Heart left ventricle (tissue), 16 donors: ENCODE measurements at regions not wholly inside any gene's neighbourhood (a gene's known extent, or its start where the extent isn't known, plus 50 kb on each side); places are given as distances from the start of the nearest gene placed in this dataset.

Experiments used
- ATAC-seq, 4 donors: fragments of 200-7000 bp; cut with Tn5 transposase; one replicate each; pipeline ENCODE4 v1.9.1; 2020 to 2022; ENCODE audit warnings: moderate library complexity in 4 of 4, mild to moderate bottlenecking in 3 of 4, moderate number of reproducible peaks in 1 of 4
- DNase-seq, 5 donors: peaks; one replicate each; pipeline ENCODE4 v3.0.0-alpha.2; 2020
- H3K27ac ChIP-seq, 12 donors: fragments of 200-600 bp; sonication (generic) in 4 of 12; one replicate each; pipeline versions ENCODE4 v1.5.0 to v1.8.0; 2016 to 2022; ENCODE audit warnings: mild to moderate bottlenecking in 2 of 12
- H3K27me3 ChIP-seq, 9 donors: fragments of 200-600 bp; sonication (generic) in 2 of 9; one replicate each; pipeline versions ENCODE4 v1.5.1 to v1.8.0; 2016 to 2022; ENCODE audit warnings: mild to moderate bottlenecking in 3 of 9
- H3K36me3 ChIP-seq, 9 donors: fragments of 200-600 bp; sonication (generic) in 2 of 9; one replicate each; pipeline versions ENCODE4 v1.5.0 to v1.8.0; 2018 to 2022; ENCODE audit warnings: mild to moderate bottlenecking in 2 of 9
- H3K4me1 ChIP-seq, 12 donors: fragments of 200-600 bp; sonication (generic) in 4 of 12; one replicate each; pipeline versions ENCODE4 v1.5.0 to v1.8.0; 2016 to 2022; ENCODE audit warnings: mild to moderate bottlenecking in 3 of 12
- H3K4me3 ChIP-seq, 12 donors: fragments of 200-600 bp; sonication (generic) in 4 of 12; one replicate each; pipeline versions ENCODE4 v1.5.0 to v1.8.0; 2017 to 2022; ENCODE audit warnings: mild to moderate bottlenecking in 9 of 12, moderate library complexity in 4 of 12
- H3K9me3 ChIP-seq, 12 donors: fragments of 200-600 bp; sonication (generic) in 4 of 12; one replicate each; pipeline versions ENCODE4 v1.5.0 to v1.8.0; 2016 to 2022; ENCODE audit warnings: mild to moderate bottlenecking in 1 of 12
- CTCF ChIP-seq, 12 donors: fragments of 200-600 bp; sonication (generic) in 4 of 12; IDR thresholded peaks; one replicate each; pipeline versions ENCODE4 v1.5.0 to v1.8.0; 2018 to 2022; ENCODE audit warnings: antibody characterized with exemption in 12 of 12, mild to moderate bottlenecking in 5 of 12
- POLR2A ChIP-seq, 2 donors: fragments of 450-650 bp; IDR thresholded peaks; one replicate each; pipeline ENCODE4 v1.6.1; 2017; ENCODE audit warnings: antibody characterized with exemption in 2 of 2, mild to moderate bottlenecking in 2 of 2, moderate library complexity in 2 of 2
- WGBS, 4 donors: extraction: QIAGEN DNeasy Blood & Tissue Kit in 2 of 4; methylation state at CpG; one replicate each; pipeline versions ENCODE4 v1.1.5 to v1.1.7; 2013 to 2018; 5-methylcytosine and 5-hydroxymethylcytosine counted together
- intact Hi-C, 10 donors: fragments of 100-400 bp; cut with DNase I; formaldehyde crosslinking; loops; one replicate each; pipeline versions ENCODE4 v1.11.1 to v1.14.2; 2022
- donor health status: ischemic (EF 13 %, LVEDD 7.1; RV severe dilation, severe dysfunction).
- donor health status: healthy with polysubstance abuse.
- donor health status: DM: no; HTN: yes; CAD: no.
- donor health status: DM: no; HTN: no; CAD: no.
- donor health status: ischemic (EF 25% LVEDD 6.9; RV normal size, moderate dysfunction).
- donor health status: ischemic (EF 25% LVEDD 5.7; RV mildly dilated, moderate dysfunction).
- donor health status: healthy.
- donor health status: DM: yes; HTN: yes; CAD: no.
- donor health status: ischemic (EF 35%, LVEDD 5.7; RV mildly dilated, moderate dysfunction).
- donor health status: nonischemic (EF 11% LVEDD 7.7; RV severe dilation, severe dysfunction).
- donor health status: DM: yes; HTN: yes; CAD: no.
- donor health status: PGD.
- donor health status: ischemic (EF 29% LVEDD 5.4; RV normal size, mild dysfunction).
- donor health status: nonischemic (EF 23%, LVEDD 6.1; RV moderate dilation, normal function).

GRCh38 chr10:55491712-55492111 lies 690.7 kb upstream of the PCDH15 start:
- no peaks in the 10 kb centered on the region for H3K36me3 ChIP-seq
- TF ChIP-seq CTCF (IDR thresholded peaks at IDR 0.05) (no peak), POLR2A (IDR thresholded peaks at IDR 0.05) (no peak)
- no peak overlapping the region for H3K27ac ChIP-seq
- H3K9me3 ChIP-seq: peaks cover 0 to 12% (median 0%) of the 10 kb centered on the region in 12 donors
- H3K4me3 ChIP-seq: no peak overlapping the region
- no peak for ATAC-seq
- no peak for DNase-seq
- no peaks in the 10 kb centered on the region for H3K4me1 ChIP-seq
- intact Hi-C loops: loop anchor here in 2 of 10 donors (10.0 kb wide), 1 partner anchor 397 kb away; no protein-coding TSS in a partner anchor
- H3K27me3 ChIP-seq: no peaks in the 10 kb centered on the region
- 72 to 87% (median 81%) methylated on average over 1 of the region's 1 CpG for WGBS, 4 donors

- Histone ChIP-seq H3K27me3 (no peaks in the 10 kb centered on the region), H3K36me3 (no peaks in the 10 kb centered on the region), H3K9me3 (peaks cover 0 to 25% (median 6%) of the 10 kb centered on the region in 12 donors), H3K4me3 (no peak overlapping the region), H3K27ac (no peak overlapping the region), H3K4me1 (peaks cover 0 to 4% (median 0%) of the 10 kb centered on the region in 12 donors)
- intact Hi-C loops: no loop called here
- DNase-seq (no peak), ATAC-seq (no peak)
- TF ChIP-seq POLR2A (IDR thresholded peaks at IDR 0.05) (no peak), CTCF (IDR thresholded peaks at IDR 0.05) (no peak)
- WGBS, 4 donors: 82 to 87% (median 85%) methylated on average over 4 of the region's 4 CpGs
Observed at GRCh38 chr10:55485827-55486226, 684.8 kb upstream of the PCDH15 start.

GRCh38 chr10:55476129-55476528 lies 675.1 kb upstream of the PCDH15 start:
- H3K27ac ChIP-seq: no peak overlapping the region
- H3K4me1 ChIP-seq: no peaks in the 10 kb centered on the region
- H3K9me3 ChIP-seq: peaks cover 0 to 7% (median 0%) of the 10 kb centered on the region in 12 donors
- H3K36me3 ChIP-seq: no peaks in the 10 kb centered on the region
- DNase-seq (no peak), ATAC-seq (no peak)
- intact Hi-C loops: no loop called here
- H3K4me3 ChIP-seq: no peak overlapping the region
- WGBS, 4 donors: 85 to 91% (median 88%) methylated on average over 1 of the region's 1 CpG
- TF ChIP-seq CTCF (IDR thresholded peaks at IDR 0.05) (no peak), POLR2A (IDR thresholded peaks at IDR 0.05) (no peak)
- no peaks in the 10 kb centered on the region for H3K27me3 ChIP-seq

- DNase-seq (no peak), ATAC-seq (no peak)
- Histone ChIP-seq H3K27ac (no peak overlapping the region), H3K4me1 (no peaks in the 10 kb centered on the region), H3K36me3 (no peaks in the 10 kb centered on the region), H3K9me3 (peaks cover 0 to 6% (median 0%) of the 10 kb centered on the region in 12 donors), H3K27me3 (no peaks in the 10 kb centered on the region), H3K4me3 (no peak overlapping the region)
- intact Hi-C loops: no loop called here
- TF ChIP-seq POLR2A (IDR thresholded peaks at IDR 0.05) (no peak), CTCF (IDR thresholded peaks at IDR 0.05) (no peak)
Observed at GRCh38 chr10:55474258-55474657, 673.2 kb upstream of the PCDH15 start.
